ENCODE measurements at regions not wholly inside any gene's neighbourhood (a gene's known extent, or its start where the extent isn't known, plus 50 kb on each side); places are given as distances from the start of the nearest gene placed in this dataset.

GRCh38 chr3:107220538-107220937, 156.7 kb upstream of the CCDC54 start:
- TF ChIP-seq CTCF (conservative IDR thresholded peaks at IDR 0.05 in 1 of 2, IDR thresholded peaks at IDR 0.05 in 1 of 2; ENCODE audit: extremely low read depth in 1 of 2, insufficient read depth in 1 of 2, low read depth in 1 of 2, low read length in 2 of 2), result no peak
- no peak for TF ChIP-seq EZH2 (IDR thresholded peaks at IDR 0.05; ENCODE audit: borderline replicate concordance, low read length)

Measured in mammary epithelial cell (primary cell).